HG02970 (cell line): ENCODE measurements at regions not wholly inside any gene's neighbourhood (a gene's known extent, or its start where the extent isn't known, plus 50 kb on each side); places are given as distances from the start of the nearest gene placed in this dataset.

Source experiments
- ATAC-seq: cut with Tn5 transposase; IDR thresholded peaks from one replicate; pipeline ENCODE4 v1.9.1; 2021; ENCODE audit warnings: mild to moderate bottlenecking, moderate library complexity, moderate number of reproducible peaks; ENCODE audit not compliant: unreplicated experiment, low FRiP score

DNA sequence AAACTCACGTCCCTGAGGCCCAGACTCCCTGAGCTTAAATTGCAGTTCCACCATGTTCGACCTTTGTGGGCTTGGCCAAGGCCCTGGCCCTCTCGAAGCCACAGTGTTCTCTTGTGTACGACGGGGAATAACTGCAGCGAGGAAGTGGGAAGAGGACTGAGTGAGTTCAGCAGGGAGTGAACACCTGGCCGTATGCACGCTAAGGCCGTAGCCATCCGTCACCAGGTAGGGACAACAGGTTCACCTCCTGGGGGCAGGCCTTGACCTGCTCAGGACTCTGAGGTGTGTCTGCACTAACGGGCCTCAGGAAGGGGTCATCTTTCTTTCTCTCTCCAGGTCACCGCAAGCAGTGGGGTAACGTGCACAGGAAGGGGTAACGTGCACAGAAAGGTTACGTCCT lies 67.2 kb upstream of the CTBP2 start:
- no peak for ATAC-seq

- ATAC-seq = no peak
Observed at GRCh38 chr10:125226823-125227222, 66.5 kb upstream of the CTBP2 start.

DNA sequence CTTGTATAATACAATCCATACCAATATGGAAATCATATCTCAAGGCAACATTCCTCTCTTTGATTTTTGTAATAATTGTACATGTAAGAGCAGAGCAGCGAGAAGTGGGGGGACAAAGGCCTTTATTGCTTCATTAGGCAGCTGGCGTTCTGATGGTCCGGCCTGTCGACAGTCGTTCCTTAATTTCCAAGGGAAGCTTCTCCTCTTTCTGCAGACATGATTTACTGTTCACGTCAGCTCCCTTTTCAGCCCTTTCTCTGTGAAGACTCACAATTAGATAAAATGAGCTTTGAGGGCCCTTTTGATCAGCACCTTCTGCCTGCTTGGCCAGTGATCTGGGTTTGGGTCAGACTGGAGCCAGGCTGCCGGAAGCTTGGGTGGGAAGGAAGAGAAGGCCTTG lies 65.6 kb upstream of the CTBP2 start:
- no peak for ATAC-seq

- no peak for ATAC-seq
Observed at GRCh38 chr10:125225051-125225450, 64.7 kb upstream of the CTBP2 start.

DNA sequence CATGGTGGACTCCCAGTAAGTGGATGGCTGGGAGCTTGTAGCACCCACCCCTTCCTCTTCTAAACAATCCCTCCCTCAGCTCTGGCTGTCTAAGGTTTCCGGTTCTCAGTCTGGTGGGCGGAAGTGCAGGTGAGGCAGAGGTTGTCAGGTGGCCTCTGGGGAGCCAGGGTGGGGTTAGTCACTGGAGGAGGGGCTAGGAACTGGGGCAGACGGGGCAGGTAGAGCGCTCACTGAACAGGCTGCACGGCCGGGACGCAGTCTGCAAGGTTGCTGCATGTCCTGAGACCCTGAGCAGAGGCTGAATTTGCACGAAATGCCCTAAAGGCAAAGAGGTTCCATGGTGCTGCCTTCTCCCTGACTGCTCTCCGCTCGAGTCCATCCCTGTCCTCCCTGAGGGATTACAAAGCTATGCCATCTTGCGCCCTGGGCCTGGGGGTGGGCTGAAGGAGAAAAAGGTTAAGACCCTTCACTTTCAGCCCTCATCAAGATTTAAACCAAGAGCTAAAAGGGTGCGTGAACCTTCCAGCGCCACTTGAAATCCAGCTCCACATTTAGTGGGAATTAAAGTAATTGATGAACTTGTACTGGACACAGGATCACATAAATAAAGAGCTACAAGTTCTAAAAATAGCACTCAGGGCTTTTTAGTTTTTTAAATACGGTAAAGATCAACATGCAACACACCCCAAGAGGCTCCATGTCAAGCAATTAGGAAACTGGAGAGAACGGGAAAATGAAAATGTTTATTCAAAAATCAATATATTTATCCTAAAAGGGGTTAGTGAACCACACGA lies 62.3 kb upstream of the CTBP2 start:
- no peak for ATAC-seq

DNA sequence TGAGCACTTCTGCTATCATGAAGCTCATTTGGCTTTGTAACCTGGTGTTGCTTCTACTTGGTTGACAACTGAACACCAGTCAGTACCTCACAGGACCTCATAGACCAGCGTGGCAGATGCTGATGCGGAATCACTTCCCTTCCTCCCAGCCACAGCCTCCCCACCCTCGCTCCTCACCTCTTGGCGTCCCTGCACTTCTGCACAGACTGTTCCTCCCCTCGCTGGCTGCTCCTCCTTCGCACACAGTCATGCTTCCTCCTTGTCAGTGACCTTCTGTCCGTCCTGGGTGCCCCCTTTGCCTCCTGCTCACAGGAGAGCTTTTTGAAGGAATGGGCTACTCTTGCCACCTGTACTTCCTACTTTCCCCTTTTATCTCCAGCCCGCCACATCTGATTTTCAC lies 61.4 kb upstream of the CTBP2 start:
- ATAC-seq = no peak

DNA sequence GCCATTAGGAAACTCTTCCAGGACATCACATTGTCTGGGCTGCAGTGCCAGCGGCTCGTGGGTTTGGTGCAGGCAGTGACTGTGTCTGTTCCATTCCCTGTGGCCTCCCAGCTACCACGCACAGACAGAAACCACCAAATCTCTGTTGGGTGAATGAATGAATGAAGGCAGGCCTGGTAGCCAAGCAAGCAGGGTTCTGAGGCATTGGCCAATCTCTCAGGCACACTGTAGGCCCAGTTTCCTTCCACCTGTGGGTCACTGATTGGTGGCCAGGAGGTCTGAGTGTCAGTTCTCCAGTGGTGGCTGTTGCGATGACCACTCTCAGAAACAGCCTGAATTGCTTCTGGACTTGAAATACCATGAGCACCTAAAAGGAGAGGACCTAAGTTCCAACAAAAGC lies 59.4 kb upstream of the CTBP2 start:
- no peak for ATAC-seq

DNA sequence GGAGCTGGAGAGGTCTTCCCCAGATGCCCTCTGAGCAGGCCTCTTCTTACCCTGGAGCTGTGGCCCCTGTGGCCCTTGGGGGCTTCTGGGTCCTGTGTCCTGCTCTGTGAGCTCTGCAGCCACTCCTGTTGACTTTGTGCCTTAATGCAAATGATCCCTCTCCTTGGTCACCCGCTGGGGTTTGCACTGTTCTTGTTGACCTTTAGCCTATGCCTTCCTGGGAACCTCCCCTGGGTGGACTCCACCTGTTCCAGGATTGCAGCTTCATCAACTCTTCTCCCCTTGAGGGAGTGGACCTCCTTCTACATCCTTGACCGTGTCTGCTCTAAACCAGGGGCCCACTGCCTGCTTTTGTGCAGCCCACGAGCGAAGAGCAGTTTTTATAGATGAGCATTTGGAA lies 58.6 kb upstream of the CTBP2 start:
- no peak for ATAC-seq

GRCh38 chr10:125217990-125218675 lies 57.8 kb upstream of the CTBP2 start:
- ATAC-seq = no peak

- no peak for ATAC-seq
Observed at GRCh38 chr10:125216861-125217260, 56.5 kb upstream of the CTBP2 start.

DNA sequence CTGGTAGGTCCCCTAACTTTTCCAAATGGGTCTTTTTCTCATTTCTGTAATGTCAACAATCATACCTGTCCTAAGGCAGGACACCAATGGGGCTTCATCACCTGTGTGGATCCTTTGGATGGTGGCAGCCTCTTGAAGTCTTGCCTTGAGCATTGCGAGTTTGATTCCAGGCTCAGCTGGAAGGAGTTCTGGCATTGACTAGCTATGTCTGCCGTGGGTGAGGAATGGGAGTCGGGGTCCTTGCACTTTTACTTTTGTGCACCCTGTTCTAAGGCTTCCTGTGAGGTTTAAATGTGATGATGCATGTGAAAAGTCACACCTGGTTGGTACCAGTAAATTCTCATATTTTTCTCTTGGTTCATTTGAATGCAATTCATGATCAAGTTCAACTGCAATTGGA lies 55.9 kb upstream of the CTBP2 start:
- ATAC-seq = no peak

DNA sequence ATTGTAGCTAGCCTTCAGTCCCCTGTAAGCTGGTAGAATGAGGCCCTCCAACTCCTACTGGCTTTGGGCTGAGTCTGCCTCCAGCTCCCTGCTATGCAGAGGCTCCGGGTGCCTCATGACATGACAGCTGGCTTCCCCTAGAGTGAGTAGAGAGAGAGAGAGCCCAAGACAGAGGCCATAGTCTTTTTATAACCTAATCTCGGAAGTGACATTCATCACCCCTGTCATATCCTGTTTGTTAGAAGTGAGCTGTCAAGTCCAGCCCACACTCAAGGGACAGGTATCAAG lies 53.9 kb upstream of the CTBP2 start:
- no peak for ATAC-seq

GRCh38 chr10:125213541-125214282 lies 53.3 kb upstream of the CTBP2 start:
- ATAC-seq = no peak

- ATAC-seq = no peak
Observed at GRCh38 chr10:125212150-125212809, 51.9 kb upstream of the CTBP2 start.
